GM18520 (cell line): ENCODE measurements at regions not wholly inside any gene's neighbourhood (a gene's known extent, or its start where the extent isn't known, plus 50 kb on each side); places are given as distances from the start of the nearest gene placed in this dataset.
"Not testable (repeated sequence)": the region's sequence is repeated elsewhere in the genome, so short reads cannot be mapped to it uniquely, and the experiment has no call there.

Source experiments
- ATAC-seq: cut with Tn5 transposase; IDR thresholded peaks from one replicate; pipeline ENCODE4 v1.9.1; 2021; ENCODE audit not compliant: unreplicated experiment

- not testable (repeated sequence) for ATAC-seq
Measured at GRCh38 chr6:56719315-56720058, 76.8 kb upstream of the DST start.

GRCh38 chr6:56718236-56718635, 75.5 kb upstream of the DST start:
- no peak for ATAC-seq

- no peak for ATAC-seq
Measured at GRCh38 chr6:56716229-56716628, 73.5 kb upstream of the DST start.

DNA sequence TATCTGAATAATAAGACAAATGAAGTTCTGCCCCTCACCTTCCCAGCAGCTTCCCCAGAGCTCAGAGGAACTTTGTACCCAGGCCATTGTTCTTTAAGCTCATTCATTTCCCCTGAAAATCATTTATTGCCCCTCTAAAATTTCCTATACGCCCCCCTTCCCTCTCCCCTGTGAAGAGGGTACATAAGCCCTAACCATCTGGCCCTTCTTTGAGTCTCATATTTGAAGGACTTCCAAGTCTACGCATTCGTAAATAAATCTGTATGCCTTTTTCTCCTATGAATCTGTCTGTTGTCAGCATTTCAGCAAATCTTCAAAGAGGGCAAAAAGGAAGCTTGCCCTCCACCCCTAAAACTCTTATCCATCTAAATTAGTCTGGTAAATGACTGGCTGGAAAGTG, 73.1 kb upstream of the DST start:
- ATAC-seq: no peak

DNA sequence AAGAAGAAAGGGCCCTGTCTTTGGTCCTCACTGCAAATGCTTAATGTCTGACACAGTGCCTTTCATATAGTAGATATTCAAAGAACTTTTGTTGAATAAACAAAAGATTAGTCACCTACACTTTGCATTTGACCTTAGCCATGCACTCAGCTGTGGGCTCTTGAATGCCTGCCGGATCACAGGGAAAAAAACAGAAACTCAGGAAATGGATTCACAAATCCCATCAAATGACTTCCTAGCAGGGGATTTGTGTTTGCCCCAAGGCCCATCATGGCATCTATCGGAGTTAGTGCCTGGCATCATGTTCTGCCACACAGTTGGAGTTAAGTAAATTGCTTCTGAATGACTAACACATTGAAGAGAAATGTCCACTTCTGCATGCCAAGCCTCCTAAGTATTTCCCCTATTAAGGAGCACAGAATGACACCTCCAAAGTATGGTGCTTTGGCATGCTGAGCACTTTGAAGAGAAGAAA, 72.3 kb upstream of the DST start:
- ATAC-seq: no peak

- ATAC-seq: no peak
Measured at GRCh38 chr6:56714273-56714672, 71.6 kb upstream of the DST start.

- ATAC-seq: no peak
Measured at GRCh38 chr6:56713254-56713672, 70.6 kb upstream of the DST start.

DNA sequence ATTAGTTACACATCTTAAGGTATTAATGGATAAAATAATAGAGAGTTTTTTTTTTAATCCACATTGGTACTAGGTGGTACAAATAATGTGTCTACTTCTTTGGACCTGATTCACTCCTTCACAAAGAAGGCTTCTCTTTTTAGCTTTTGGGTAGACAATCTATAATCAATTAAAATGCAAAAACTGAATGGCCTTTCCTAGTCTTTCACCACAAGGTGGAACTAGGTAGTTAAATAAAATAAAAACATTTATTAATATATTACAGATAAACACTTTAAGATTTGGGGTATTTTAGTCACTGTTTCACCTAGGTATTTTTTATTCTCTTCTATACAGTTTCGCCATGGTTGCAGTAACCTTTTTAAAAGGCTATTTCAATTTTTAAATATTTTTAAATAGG, 68.3 kb upstream of the DST start:
- ATAC-seq: no peak

DNA sequence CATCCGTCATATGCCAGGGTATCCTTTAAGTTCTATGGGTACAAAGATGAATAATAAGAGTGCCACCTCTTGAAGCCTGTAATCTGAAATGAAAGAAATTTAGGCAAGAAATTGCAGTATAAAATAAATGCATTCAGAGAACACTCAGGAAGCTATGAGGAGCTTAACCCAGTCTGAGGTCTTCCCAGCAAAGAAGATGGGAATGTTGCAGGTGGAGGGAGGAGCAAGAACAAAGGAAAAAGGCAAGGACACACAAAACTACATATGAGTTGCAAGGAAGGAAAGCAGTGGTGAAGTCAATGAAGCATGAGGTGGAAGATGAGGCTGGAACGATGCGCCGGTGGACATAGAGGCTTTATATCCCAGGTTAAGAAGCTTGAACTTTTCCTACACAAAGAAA, 67.0 kb upstream of the DST start:
- no peak for ATAC-seq

GRCh38 chr6:56708810-56709597, 66.3 kb upstream of the DST start:
- no peak for ATAC-seq

- ATAC-seq: no peak
Measured at GRCh38 chr6:56706981-56707726, 64.5 kb upstream of the DST start.

GRCh38 chr6:56699066-56699654, 56.5 kb upstream of the DST start:
- no peak for ATAC-seq

- ATAC-seq: no peak
Measured at GRCh38 chr6:56695702-56696101, 53.0 kb upstream of the DST start.

- no peak for ATAC-seq
Measured at GRCh38 chr6:56694002-56694401, 51.3 kb upstream of the DST start.

DNA sequence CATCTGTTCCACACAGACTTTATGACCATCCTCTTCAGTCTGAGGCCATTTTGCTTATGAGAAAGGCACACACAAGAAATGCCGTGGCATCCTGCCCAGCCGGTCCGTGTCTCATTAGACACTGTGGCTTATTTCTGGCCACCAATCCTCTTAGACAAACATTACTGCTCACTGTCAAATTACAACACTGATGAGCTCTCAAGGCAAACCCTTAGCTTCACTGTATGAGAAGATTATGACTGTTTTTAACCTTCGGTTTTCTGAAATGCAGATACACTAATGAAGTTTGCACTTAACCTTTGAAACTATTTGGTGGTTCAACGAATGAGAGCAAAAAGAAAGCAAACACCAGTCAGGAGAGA, 50.5 kb upstream of the DST start:
- no peak for ATAC-seq

DNA sequence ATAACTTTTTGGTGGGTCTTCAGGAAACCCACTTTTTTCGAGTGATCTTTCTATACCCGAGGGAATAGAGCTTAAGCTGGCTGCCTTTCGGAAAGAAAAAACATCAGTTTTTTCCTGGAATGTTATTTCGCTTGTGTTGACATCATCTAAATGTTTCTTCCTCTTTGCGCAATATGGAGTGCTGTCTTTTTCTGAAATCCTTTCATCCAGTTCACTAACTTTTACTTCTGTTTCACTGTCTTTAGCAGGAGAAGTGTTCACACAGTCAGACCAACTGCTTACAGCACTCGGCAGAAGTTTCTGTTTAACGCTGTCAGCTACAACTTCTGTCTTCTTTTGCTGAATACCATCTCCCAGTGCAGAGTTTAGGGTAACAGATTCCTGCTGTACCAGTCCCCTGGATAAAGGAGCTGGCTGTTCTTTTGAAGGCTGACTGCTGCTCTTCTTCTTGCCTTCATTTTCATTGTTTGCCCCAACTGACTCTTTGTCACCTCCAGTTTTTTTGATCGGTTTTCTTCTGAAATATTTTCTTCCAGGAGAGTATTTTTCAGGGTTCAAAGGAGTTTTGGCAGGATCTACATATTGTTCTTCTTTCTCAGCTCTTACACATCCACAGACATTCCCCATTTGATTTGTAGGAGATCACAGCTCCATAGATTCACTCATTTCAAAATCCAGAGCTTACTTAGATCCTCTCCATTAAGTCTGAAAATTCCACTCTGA, 50.0 kb upstream of the DST start:
- ATAC-seq: no peak
